Hematopoietic multipotent progenitor cell (in vitro differentiated cells): ENCODE measurements at regions not wholly inside any gene's neighbourhood (a gene's known extent, or its start where the extent isn't known, plus 50 kb on each side); places are given as distances from the start of the nearest gene placed in this dataset. TPM values are rescaled to one million over a fixed set of nuclear protein-coding genes. Genes with fewer than 3 reads are reported as not detected.
"Not testable (repeated sequence)": the region's sequence is repeated elsewhere in the genome, so short reads cannot be mapped to it uniquely, and the experiment has no call there.

Experiments
- DNase-seq, 3 donors: peaks; one replicate each; pipeline ENCODE4 v3.0.0-alpha.2; 2011 to 2015; ENCODE audit warnings: low read depth in 2 of 3, low spot score in 2 of 3
- small RNA-seq: library from RNA; depleted of rRNA; stranded (forward); fragments of <200 nt; gene quantifications from one replicate; pipeline ENCODE3, GENCODE V24; 2012

DNA sequence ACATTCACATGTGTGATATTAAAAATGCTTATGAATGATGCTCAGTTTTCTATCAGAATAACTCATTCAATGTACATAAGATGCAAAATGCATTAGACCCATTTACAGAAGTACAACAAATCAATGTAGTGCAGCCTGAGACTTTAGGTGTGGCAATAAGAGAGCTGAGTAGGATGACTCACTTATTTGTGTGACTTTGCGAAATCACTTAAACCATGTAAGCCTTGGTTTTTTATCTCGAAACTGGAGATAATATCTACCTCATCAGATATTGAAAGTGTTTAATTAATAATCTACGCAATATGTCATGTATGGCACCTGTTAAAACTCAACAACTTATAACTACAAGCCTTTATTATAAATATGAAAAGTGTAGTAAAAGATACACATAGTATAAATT, 105.7 kb upstream of the LUZP2 start:
- DNase-seq: no peak

DNA sequence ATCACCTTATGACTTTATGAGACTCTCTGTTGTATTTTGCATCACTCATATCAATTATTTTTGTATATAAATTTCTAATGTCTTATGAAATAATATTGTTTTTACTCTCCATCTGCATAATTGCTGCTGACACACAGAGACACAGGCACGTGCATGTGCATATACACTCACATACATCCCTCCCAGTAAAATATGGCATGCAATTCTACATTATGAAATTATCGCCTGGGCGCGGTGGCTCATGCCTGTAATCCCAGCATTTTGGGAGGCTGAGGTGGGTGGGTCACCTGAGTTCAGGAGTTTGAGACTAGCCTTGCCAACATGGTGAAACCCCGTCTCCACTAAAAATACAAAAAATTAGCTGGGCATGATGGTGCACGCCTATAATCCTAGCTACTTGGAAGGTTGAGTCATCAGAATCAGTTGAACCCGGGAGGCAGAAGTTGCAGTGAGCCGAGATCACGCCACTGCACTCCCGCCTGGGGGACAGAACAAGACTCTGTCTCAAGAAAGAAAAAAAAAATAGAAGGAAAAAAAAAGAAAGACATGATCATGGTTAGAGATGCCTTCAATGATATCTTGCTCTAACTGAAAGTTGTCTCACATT, 96.7 kb upstream of the LUZP2 start:
- no peak for DNase-seq

DNA sequence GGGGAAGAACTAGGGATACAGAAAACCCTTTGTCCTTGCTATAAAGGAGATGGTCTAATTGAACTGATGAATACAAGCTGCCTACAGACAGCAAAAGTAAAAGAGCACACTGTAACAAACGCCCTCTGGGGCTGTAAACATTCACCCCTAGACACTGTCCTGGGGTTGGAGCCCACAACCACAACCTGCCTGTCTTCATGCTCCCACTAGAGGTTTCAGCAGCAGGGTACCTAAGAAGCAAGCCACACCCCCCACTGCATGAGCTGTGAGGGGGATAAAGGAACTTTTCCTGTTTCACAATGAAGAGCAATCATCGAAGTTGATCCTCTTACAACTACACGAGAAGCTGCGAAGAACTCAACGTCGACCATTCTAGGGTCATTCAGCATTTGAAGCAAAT, 90.5 kb upstream of the LUZP2 start:
- DNase-seq: no peak

DNA sequence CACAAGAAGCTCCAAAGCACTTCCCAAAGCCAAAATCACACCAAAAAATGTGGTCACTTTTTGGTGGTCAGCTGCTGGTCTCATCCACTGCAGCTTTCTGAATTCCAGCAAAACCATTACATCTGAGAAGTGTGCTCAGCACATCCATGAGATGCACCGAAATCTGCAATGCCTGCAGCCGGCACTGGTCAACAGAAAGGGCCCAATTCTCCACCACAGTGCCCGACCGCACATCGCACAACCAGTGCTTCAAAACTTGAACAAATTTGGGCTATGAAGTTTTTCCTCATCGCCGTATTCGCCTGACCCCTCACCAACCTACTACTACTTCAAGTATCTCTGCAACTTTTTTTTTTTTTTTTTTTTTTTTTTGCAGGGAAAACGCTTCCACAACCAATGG, 89.9 kb upstream of the LUZP2 start:
- no peak for DNase-seq

DNA sequence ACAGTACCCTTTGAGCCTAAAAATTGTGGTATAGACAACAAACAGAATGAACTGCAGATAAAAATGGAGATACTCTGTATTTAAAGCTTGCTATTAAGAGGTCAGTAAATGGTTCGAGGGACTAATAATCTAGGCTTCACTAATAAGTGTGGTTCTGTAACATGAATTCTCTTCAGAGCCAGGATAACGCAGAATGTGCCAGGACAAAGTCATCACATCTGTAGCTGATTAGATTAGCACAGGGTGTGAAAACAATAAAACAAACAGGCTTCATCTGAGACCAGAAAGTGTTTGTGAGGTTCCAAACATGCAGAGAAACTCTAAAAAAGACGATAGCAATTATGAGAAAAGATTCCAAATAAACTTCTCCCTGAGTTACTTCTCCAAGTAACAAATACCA, 89.1 kb upstream of the LUZP2 start:
- DNase-seq: no peak

DNA sequence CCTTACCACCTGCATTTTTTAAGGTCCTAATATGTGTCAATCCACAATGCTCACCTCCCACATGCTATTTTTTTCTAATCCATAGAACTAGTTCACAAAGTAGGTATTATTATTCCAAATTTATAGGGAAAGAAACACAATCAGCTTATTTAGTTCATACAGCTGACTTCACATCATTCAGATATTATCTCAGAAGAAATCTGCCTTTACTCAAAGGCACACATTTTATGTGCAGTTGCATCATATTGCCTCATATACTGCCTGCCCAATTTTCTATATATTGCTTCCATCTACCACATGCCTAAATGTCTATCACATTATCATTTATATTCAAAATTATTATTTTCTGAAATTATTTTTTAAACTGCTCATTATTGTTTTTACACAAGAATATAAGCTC, 88.7 kb upstream of the LUZP2 start:
- DNase-seq: no peak

DNA sequence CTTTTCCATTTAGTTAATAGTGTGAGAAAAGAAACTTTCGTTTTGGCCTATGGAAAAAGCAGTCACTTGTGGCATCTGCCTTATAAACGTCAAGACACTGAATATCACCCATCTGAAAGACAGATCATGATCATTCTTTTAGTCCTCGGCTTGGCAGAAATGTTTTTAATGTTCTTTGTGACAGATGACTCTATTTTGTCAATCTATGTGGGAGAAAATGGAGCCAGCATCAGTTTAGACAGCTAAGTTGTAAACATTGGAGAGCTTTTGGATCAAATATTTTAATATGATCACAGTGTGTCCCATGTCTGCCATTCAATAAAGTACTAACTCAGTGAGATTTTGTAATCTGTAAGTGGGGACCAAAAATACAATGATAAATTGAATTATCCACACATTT, 85.1 kb upstream of the LUZP2 start:
- no peak for DNase-seq

DNA sequence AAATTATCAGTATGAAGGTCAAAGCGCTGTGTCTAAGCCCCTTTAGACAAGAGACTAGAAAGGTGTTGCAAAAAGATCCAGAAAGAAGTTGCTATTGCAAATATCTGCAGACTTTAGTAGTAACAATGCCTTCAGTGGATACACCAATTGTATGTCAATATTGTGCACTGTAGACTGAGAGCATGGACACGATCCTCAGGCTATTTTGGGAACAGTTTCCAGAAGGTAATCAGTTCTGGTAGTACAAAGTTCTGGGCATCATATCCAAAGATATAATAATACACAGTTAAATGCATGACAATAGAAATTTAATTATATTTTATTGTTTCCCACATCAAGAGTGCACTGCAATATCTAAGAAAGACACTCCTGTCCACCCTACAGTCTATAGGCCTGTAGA, 84.1 kb upstream of the LUZP2 start:
- DNase-seq: no peak

DNA sequence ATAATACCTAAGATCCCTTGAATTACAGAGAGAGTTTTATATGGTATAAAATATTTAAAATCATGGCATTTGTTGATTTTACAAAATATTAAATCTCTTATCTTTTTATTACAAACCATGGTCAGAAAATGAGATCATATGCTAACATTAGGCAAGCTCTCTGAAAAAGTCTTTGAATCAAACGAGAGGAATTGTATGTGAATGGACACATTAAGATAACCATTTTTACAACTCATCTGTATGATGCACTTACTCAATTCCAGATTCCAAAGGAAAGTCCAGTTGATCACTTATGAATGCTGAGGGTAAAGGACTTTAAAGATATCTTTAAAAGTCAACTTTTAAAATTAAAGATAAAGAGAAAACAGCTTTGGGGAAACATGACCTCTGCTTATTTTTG, 83.5 kb upstream of the LUZP2 start:
- no peak for DNase-seq

DNA sequence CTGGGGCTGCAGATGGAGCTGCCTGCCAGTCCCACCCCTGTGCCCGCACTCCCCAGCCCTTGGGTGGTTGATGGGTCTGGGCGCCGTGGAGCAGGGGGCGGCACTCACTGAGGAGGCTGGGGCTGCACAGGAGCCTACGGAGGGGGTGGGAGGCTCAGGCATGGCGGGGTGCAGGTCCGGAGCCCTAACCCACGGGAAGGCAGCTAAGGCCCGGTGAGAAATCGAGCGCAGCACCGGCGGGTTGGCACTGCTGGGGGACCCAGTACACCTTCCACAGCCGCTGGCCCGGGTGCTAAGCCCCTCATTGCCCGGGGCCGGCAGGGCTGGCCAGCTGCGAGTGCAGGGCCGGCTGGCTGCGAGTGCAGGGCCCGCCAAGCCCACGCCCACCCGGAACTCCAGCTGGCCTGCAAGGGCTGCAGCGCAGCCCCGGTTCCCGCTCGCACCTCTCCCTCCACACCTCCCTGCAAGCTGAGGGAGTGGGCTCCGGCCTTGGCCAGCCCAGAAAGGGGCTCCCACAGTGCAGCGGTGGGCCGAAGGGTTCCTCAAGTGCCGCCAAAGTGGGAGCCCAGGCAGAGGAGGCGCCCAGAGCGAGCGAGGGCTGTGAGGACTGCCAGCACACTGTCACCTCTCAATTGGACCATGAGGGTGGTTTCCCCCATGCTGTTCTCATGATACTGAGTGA, 80.8 kb upstream of the LUZP2 start:
- DNase-seq: not testable (repeated sequence)

DNA sequence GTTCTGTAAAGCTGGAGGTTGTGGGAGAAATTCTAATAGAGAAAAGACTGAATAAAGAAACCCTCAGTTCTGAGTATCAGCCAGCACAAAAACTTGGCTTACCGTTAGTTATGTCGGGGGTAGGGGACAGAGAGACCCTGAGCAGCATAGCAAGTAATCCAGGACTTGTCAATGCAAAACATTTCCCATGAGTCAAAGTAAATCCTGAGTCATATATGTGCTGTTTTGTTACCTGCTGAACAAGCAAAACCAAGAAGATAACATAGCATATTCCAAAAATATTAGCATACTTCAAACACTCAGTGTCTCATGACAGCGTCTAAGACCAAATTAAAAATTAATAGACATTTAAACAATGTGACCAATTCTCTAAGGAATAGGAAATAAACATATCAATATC, 75.1 kb upstream of the LUZP2 start:
- DNase-seq: no peak

DNA sequence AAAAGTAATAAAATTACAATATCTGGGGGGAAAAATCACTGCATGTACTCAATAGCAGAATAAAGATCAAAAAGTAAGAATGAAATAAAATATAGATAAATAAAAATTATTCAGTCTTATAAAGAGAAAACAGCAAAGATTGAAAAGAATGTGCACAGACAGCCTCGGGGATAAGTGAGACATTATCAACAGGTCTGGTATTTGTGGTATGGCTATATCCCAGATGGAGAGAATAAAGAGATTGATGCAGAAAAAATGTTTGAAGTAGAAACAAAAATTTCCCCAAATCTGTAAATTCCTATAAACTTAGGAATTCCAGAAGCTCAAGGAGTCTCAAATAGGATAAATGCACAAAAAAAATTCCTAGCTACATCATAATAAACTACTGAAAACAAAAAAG, 74.5 kb upstream of the LUZP2 start:
- DNase-seq: no peak

DNA sequence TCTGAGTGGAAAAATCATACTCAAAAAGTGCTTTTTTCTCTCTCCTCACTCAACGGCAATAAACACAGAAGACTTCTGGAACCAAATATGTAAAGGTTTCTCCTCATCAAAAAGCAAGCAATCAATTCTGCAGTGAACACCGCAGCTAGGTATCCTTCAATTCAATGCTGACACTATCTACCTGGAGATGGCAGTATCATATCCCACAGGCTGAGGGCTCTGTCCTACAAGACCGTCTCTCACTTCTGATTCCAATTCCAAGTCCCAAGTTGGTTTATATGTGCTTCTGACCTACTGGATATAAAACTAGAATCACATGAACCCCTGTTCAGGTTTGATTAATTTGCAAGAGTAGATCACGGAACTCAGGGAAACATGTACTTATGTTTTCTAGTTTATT, 59.7 kb upstream of the LUZP2 start:
- DNase-seq: no peak

Small RNA genes lying in the stretch of these regions (small RNA-seq; reads per million reads assigned to genes)
- gene AC100767.1: not detected
- not detected for gene MIR8054
- gene RNU6-783P: not detected
